ENCODE measurements at regions not wholly inside any gene's neighbourhood (a gene's known extent, or its start where the extent isn't known, plus 50 kb on each side); places are given as distances from the start of the nearest gene placed in this dataset.
"Not testable (repeated sequence)": the region's sequence is repeated elsewhere in the genome, so short reads cannot be mapped to it uniquely, and the experiment has no call there.

- not testable (repeated sequence) for H3K27me3 Mint-ChIP-seq, H3K36me3 Mint-ChIP-seq, H3K9me3 Mint-ChIP-seq, H3K4me1 Mint-ChIP-seq, H3K4me3 Mint-ChIP-seq, DNase-seq, H3K27ac Mint-ChIP-seq
Measured at GRCh38 chr16:29286161-29286560, 120.3 kb downstream of the NPIPB11 start.

- not testable (repeated sequence) for H3K27ac Mint-ChIP-seq, H3K36me3 Mint-ChIP-seq, H3K9me3 Mint-ChIP-seq, H3K4me3 Mint-ChIP-seq, DNase-seq, H3K27me3 Mint-ChIP-seq, H3K4me1 Mint-ChIP-seq
Measured at GRCh38 chr16:29285151-29285885, 121.2 kb downstream of the NPIPB11 start.

GRCh38 chr16:29284723-29285122 is 121.8 kb downstream of the NPIPB11 start:
- H3K4me3 Mint-ChIP-seq, H3K36me3 Mint-ChIP-seq, H3K27ac Mint-ChIP-seq, H3K4me1 Mint-ChIP-seq, H3K9me3 Mint-ChIP-seq, H3K27me3 Mint-ChIP-seq, DNase-seq: not testable (repeated sequence)

- not testable (repeated sequence) for DNase-seq, H3K27ac Mint-ChIP-seq, H3K4me3 Mint-ChIP-seq, H3K27me3 Mint-ChIP-seq, H3K4me1 Mint-ChIP-seq, H3K36me3 Mint-ChIP-seq, H3K9me3 Mint-ChIP-seq
Measured at GRCh38 chr16:29284159-29284558, 122.4 kb downstream of the NPIPB11 start.

GRCh38 chr16:29278097-29278871 is 128.2 kb downstream of the NPIPB11 start:
- H3K27ac Mint-ChIP-seq, H3K4me1 Mint-ChIP-seq, H3K4me3 Mint-ChIP-seq, H3K36me3 Mint-ChIP-seq, H3K27me3 Mint-ChIP-seq, DNase-seq, H3K9me3 Mint-ChIP-seq: not testable (repeated sequence)

GRCh38 chr16:29276446-29276845 is 130.1 kb downstream of the NPIPB11 start:
- not testable (repeated sequence) for H3K27me3 Mint-ChIP-seq, H3K4me3 Mint-ChIP-seq, H3K4me1 Mint-ChIP-seq, H3K27ac Mint-ChIP-seq, H3K9me3 Mint-ChIP-seq, DNase-seq, H3K36me3 Mint-ChIP-seq

GRCh38 chr16:29274055-29275035 is 132.2 kb downstream of the NPIPB11 start:
- H3K9me3 Mint-ChIP-seq, H3K4me3 Mint-ChIP-seq, DNase-seq, H3K27me3 Mint-ChIP-seq, H3K36me3 Mint-ChIP-seq, H3K27ac Mint-ChIP-seq, H3K4me1 Mint-ChIP-seq: not testable (repeated sequence)

- not testable (repeated sequence) for H3K9me3 Mint-ChIP-seq, H3K4me3 Mint-ChIP-seq, H3K27ac Mint-ChIP-seq, H3K27me3 Mint-ChIP-seq, DNase-seq, H3K4me1 Mint-ChIP-seq, H3K36me3 Mint-ChIP-seq
Measured at GRCh38 chr16:29273298-29274054, 133.0 kb downstream of the NPIPB11 start.

GRCh38 chr16:29271721-29272675 is 134.5 kb downstream of the NPIPB11 start:
- H3K9me3 Mint-ChIP-seq, H3K4me1 Mint-ChIP-seq, H3K36me3 Mint-ChIP-seq, DNase-seq, H3K4me3 Mint-ChIP-seq, H3K27ac Mint-ChIP-seq, H3K27me3 Mint-ChIP-seq: not testable (repeated sequence)

- H3K36me3 Mint-ChIP-seq, H3K4me1 Mint-ChIP-seq, H3K9me3 Mint-ChIP-seq, H3K27me3 Mint-ChIP-seq, DNase-seq, H3K4me3 Mint-ChIP-seq, H3K27ac Mint-ChIP-seq: not testable (repeated sequence)
Measured at GRCh38 chr16:29270923-29271322, 135.6 kb downstream of the NPIPB11 start.

- H3K4me3 Mint-ChIP-seq, H3K27me3 Mint-ChIP-seq, H3K36me3 Mint-ChIP-seq, H3K9me3 Mint-ChIP-seq, H3K4me1 Mint-ChIP-seq, H3K27ac Mint-ChIP-seq, DNase-seq: not testable (repeated sequence)
Measured at GRCh38 chr16:29270033-29270432, 136.5 kb downstream of the NPIPB11 start.

GRCh38 chr16:29269192-29269811 is 137.2 kb downstream of the NPIPB11 start:
- not testable (repeated sequence) for H3K27ac Mint-ChIP-seq, H3K36me3 Mint-ChIP-seq, H3K27me3 Mint-ChIP-seq, DNase-seq, H3K9me3 Mint-ChIP-seq, H3K4me3 Mint-ChIP-seq, H3K4me1 Mint-ChIP-seq

GRCh38 chr16:29268785-29269191 is 137.7 kb downstream of the NPIPB11 start:
- not testable (repeated sequence) for H3K9me3 Mint-ChIP-seq, H3K27ac Mint-ChIP-seq, H3K27me3 Mint-ChIP-seq, H3K4me1 Mint-ChIP-seq, H3K4me3 Mint-ChIP-seq, DNase-seq, H3K36me3 Mint-ChIP-seq

All from activated naive CD8-positive, alpha-beta T cell treated with anti-CD3 and anti-CD28 coated beads for 36 hours (primary cell).